Choroid plexus epithelial cell (primary cell): ENCODE measurements at regions not wholly inside any gene's neighbourhood (a gene's known extent, or its start where the extent isn't known, plus 50 kb on each side); places are given as distances from the start of the nearest gene placed in this dataset.

Experiments
- DNase-seq: peaks from one replicate; pipeline ENCODE4 v3.0.0-alpha.2; 2010; ENCODE audit warnings: low read depth
- H3K4me3 ChIP-seq: 2 replicates; pipeline ENCODE4 v1.5.1; 2011; ENCODE audit warnings: low read depth, mild to moderate bottlenecking, control low read depth, low read length, moderate library complexity
- TF ChIP-seq, protein P1 (sequence below): conservative IDR thresholded peaks from 2 replicates; pipeline ENCODE4 v1.5.1; 2011; ENCODE audit warnings: low read depth, mild to moderate bottlenecking, control low read depth, inconsistent platforms, low read length, moderate library complexity

DNA sequence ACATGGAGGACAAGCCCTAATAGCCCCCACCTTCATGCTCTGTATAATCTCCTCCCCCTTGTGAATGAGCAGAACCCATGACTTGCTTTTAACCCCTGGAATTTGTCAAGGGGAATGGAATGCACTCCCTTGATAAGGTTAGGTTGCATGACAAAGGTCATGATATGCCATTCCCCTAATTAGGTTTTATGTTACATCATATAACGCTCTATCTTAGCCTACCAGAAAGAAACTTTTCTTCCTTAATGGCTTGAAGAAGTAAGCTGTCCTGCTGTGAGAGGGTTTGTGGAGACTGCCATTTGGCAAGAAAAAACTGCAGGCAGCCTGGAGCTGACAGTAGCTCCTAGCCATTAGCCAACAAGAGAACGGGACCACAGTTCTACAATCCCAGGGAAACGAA lies 399.8 kb upstream of the MAD2L1 start:
- no peak for DNase-seq
- TF ChIP-seq, protein P1, sequence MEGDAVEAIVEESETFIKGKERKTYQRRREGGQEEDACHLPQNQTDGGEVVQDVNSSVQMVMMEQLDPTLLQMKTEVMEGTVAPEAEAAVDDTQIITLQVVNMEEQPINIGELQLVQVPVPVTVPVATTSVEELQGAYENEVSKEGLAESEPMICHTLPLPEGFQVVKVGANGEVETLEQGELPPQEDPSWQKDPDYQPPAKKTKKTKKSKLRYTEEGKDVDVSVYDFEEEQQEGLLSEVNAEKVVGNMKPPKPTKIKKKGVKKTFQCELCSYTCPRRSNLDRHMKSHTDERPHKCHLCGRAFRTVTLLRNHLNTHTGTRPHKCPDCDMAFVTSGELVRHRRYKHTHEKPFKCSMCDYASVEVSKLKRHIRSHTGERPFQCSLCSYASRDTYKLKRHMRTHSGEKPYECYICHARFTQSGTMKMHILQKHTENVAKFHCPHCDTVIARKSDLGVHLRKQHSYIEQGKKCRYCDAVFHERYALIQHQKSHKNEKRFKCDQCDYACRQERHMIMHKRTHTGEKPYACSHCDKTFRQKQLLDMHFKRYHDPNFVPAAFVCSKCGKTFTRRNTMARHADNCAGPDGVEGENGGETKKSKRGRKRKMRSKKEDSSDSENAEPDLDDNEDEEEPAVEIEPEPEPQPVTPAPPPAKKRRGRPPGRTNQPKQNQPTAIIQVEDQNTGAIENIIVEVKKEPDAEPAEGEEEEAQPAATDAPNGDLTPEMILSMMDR = no peak
- H3K4me3 ChIP-seq = no peak overlapping the region

DNA sequence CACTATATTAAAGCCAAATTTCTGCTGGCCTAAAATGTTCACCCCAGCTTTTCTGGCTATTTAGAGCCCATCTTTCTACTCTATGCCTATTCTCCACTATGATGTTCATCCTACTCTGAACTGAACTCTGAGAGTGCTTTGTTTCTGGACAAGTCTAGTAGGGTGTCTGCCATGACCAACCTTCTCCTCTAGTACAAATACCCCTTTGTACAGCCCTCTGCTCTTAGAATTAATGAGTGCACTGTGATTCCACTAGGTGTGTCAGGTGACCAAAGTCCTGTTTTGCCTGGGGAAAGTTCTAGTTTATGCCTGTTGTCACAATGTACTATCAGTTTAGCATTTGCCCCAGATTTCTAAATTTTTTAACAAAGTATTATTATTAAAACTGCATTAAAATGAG lies 388.1 kb upstream of the MAD2L1 start:
- TF ChIP-seq, protein P1 = no peak
- no peak overlapping the region for H3K4me3 ChIP-seq
- no peak for DNase-seq

DNA sequence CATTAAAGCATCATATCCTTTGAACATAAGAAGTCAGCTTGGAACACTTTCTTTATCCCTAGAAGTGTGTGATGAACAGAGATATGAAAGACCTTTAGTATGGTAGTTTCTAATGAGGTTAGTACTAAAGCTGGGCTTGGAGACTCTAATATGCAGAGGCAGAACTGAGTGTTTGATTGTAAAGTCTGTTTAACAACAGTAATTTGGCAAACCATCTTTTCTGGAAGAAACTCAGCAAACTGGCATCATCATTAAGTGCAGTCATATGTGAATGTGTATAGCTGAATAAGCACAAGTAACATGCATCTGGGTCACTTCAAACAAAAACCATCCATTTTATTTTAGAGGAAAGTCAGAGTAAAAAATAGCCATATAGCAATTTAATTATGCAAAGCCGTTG lies 385.9 kb upstream of the MAD2L1 start:
- H3K4me3 ChIP-seq = no peak overlapping the region
- TF ChIP-seq, protein P1 = no peak
- DNase-seq = no peak

DNA sequence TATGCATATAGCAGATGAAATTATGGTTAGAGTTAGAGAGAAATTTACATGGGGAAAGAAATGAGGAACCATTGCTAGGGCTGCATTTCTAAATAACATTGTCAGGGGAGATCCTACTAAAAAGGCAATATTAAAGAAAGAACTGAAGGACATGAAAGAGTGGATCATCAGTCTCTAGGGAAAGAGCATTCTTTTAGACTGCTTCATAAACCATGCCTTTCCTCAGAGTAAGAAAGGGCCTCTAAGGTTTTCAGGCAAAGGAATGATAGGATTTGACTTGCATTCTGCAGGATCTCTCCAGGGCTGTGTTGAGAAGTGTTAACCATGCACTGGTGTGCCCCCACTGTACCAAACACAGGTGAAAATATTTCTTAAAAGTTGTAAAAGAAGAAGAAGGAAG lies 385.4 kb upstream of the MAD2L1 start:
- TF ChIP-seq, protein P1 = no peak
- no peak overlapping the region for H3K4me3 ChIP-seq
- DNase-seq = no peak

DNA sequence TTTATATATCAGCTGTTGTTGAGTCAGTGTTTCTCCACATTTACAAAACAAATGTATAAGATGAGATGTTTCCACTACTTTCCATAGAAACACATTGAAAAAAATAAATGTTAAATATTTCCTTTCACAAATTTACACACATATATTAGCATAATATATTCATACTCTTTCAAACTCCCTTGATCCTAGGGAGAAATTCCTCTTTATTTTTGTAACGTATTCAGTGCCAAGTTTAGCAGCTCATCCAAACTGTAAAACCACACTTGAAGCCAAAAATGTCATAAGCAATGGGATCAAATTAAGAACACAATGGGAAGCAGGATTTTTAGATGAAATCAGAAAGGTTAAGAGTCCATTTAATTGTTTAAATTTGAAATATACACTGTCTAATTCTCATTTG lies 381.1 kb upstream of the MAD2L1 start:
- DNase-seq = no peak
- TF ChIP-seq, protein P1 = no peak
- H3K4me3 ChIP-seq = no peak overlapping the region

DNA sequence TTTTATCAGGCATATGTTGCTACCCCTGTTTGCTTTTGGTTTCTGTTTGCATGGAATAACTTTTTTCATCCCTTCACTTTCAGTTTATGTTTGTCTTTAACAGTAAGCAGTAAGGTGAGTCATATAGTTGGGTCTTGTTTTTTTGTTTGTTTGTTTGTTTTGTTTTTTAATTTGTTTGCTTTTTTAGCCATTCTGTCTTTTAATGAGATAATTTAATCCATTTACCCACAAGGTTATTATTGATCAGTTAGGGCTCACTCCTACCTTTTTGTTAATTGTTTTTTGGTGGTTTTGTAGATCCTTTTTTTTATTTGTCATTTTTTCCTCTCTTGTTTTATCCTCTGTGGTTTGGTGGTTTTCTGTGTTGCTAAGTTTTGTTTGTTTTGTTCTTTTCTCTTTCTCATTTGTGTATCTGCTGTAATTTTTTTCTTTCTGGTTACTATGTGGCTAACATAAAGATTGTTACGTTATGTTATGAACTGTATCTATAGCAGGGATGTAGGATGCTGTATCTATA lies 379.5 kb upstream of the MAD2L1 start:
- no peak overlapping the region for H3K4me3 ChIP-seq
- DNase-seq = no peak
- TF ChIP-seq, protein P1 = no peak

DNA sequence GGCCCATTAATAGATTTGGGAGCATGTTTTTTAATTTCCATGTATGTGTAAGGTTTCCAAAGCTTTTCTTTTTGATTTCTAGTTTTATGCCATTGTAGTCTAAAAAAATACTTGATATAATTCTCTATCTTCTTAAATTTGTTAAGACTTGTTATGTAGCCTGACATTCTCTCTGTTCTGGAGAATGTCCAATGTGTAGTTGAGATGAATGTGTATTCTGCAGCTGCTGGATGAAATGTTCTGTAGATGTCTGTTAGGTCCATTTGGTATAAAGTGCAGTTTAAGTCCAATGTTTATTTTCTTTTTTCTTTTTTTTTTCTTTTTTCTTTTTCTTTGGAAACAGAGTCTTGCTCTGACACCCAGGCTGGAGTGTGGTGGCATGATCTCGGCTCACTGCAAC lies 378.5 kb upstream of the MAD2L1 start:
- no peak for DNase-seq
- TF ChIP-seq, protein P1 = no peak
- H3K4me3 ChIP-seq = no peak overlapping the region
